Stimulated activated effector memory CD8-positive, alpha-beta T cell treated with anti-CD3 and anti-CD28 coated beads, Interleukin-12 subunit alpha, Interleukin-12 subunit beta, amount 100 ng/mL, for 72 hours (primary cell): ENCODE measurements at regions not wholly inside any gene's neighbourhood (a gene's known extent, or its start where the extent isn't known, plus 50 kb on each side); places are given as distances from the start of the nearest gene placed in this dataset.
"Not testable (repeated sequence)": the region's sequence is repeated elsewhere in the genome, so short reads cannot be mapped to it uniquely, and the experiment has no call there.

ENCODE experiments used
- ATAC-seq: fragments of 150-1000 bp; cut with Tn5 transposase; 2 replicates; pipeline ENCODE4 v1.10.0; 2021
- DNase-seq, 2 donors: peaks; one replicate each; pipeline ENCODE4 v3.0.0; 2021 to 2022; ENCODE audit warnings: low spot score in 2 of 2
- H3K27ac Mint-ChIP-seq: one replicate; pipeline ENCODE4 v1.8.0; 2022; ENCODE audit warnings: mild to moderate bottlenecking, mixed read lengths
- H3K36me3 Mint-ChIP-seq: one replicate; pipeline ENCODE4 v1.8.0; 2022; ENCODE audit warnings: mild to moderate bottlenecking, mixed read lengths
- H3K4me1 Mint-ChIP-seq: one replicate; pipeline ENCODE4 v1.8.0; 2022; ENCODE audit warnings: mixed read lengths
- H3K4me3 Mint-ChIP-seq: one replicate; pipeline ENCODE4 v1.8.0; 2022; ENCODE audit warnings: mild to moderate bottlenecking, mixed read lengths
- H3K9me3 Mint-ChIP-seq: one replicate; pipeline ENCODE4 v1.8.0; 2022; ENCODE audit warnings: mixed read lengths

DNA sequence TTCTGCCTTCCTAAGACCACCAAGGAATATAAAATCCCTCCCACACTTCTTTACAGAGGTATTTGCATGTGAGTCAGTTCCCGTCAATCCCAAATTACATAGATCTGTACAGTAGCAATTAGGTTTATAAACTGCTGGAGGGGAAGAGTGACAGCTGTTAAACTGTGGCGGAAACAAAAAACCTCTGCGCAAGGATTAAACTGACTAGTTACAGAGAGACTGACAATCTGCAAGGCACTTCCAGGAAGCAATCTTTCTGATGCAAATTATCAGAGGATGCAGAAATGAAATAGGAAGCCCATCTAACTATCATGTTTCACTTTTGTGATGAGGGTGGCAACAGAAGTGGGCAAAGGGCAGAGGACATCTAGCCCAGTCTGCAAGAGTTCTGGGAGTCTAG, 150.4 kb downstream of the RTP4 start:
- Mint-ChIP-seq H3K27ac (no peak overlapping the region), H3K36me3 (no peaks in the 10 kb centered on the region), H3K4me3 (no peak overlapping the region), H3K4me1 (no peaks in the 10 kb centered on the region), H3K9me3 (no peaks in the 10 kb centered on the region)
- ATAC-seq = no peak
- no peak for DNase-seq

GRCh38 chr3:187518207-187518606, 150.0 kb downstream of the RTP4 start:
- Mint-ChIP-seq H3K4me1 (no peaks in the 10 kb centered on the region), H3K4me3 (no peak overlapping the region), H3K9me3 (no peaks in the 10 kb centered on the region), H3K36me3 (no peaks in the 10 kb centered on the region), H3K27ac (no peak overlapping the region)
- DNase-seq (no peak), ATAC-seq (no peak)

- DNase-seq = no peak
- H3K4me3 Mint-ChIP-seq = no peak overlapping the region
- no peak overlapping the region for H3K27ac Mint-ChIP-seq
- H3K9me3 Mint-ChIP-seq = no peaks in the 10 kb centered on the region
- no peaks in the 10 kb centered on the region for H3K4me1 Mint-ChIP-seq
- peak; percentile 8 for ATAC-seq
- no peaks in the 10 kb centered on the region for H3K36me3 Mint-ChIP-seq
Observed at GRCh38 chr3:187516446-187517185, 148.4 kb downstream of the RTP4 start.

- Mint-ChIP-seq H3K36me3 (no peaks in the 10 kb centered on the region), H3K4me3 (no peak overlapping the region), H3K27ac (no peak overlapping the region), H3K4me1 (no peaks in the 10 kb centered on the region), H3K9me3 (no peaks in the 10 kb centered on the region)
- DNase-seq (no peak), ATAC-seq (no peak)
Observed at GRCh38 chr3:187507905-187508304, 139.7 kb downstream of the RTP4 start.

- H3K36me3 Mint-ChIP-seq = no peaks in the 10 kb centered on the region
- DNase-seq (no peak), ATAC-seq (no peak)
- no peaks in the 10 kb centered on the region for H3K9me3 Mint-ChIP-seq
- no peak overlapping the region for H3K4me3 Mint-ChIP-seq
- H3K4me1 Mint-ChIP-seq = no peaks in the 10 kb centered on the region
- H3K27ac Mint-ChIP-seq = no peak overlapping the region
Observed at GRCh38 chr3:187507266-187507665, 139.1 kb downstream of the RTP4 start.

DNA sequence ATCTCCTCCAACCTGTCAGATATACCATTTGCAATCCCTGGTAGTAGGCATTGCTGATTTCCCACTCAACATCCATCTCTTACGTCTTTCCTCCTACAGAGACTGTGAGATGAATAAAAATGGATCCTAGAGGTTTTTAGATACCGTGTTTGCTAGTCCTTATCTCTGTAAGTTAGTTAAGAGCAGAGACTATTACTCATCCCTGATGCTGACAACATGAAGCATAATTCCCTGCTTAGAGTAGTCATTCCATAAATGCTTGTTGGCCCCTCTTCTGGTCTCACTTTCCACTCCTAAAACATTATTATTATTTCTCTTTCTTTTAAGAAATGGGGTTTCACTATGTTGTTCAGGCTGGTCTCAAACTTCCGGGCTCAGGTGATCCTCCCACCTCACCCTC, 136.2 kb downstream of the RTP4 start:
- ATAC-seq (no peak), DNase-seq (no peak)
- Mint-ChIP-seq H3K4me1 (no peaks in the 10 kb centered on the region), H3K4me3 (no peak overlapping the region), H3K36me3 (no peaks in the 10 kb centered on the region), H3K27ac (no peak overlapping the region), H3K9me3 (no peaks in the 10 kb centered on the region)

DNA sequence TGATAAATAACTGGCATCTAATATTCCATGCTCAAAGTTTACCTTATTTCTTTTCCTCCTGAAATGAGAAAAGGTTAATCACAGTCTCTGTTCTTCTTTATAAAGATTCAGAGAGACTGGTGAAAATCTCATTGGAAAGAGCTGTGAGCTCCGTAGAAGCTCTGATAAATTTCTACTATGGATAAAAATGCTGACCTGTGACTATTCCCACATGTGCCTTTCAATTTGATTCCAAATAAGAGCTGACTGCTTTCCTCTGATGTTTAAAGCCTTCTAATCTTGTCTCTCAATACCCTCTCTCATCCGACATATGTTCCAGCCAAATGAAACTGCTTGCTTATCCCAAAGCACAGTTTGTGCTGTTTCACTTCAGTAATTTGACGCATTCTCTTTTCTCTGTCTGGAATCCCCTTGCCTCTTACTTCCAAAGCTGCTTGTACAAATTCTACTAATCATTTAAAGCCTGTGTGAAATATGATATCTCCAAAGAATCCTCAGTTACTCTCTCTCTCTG, 130.1 kb downstream of the RTP4 start:
- Mint-ChIP-seq H3K27ac (no peak overlapping the region), H3K9me3 (no peaks in the 10 kb centered on the region), H3K4me3 (no peak overlapping the region), H3K36me3 (no peaks in the 10 kb centered on the region), H3K4me1 (no peaks in the 10 kb centered on the region)
- DNase-seq (no peak), ATAC-seq (no peak)

GRCh38 chr3:187497052-187497451, 128.9 kb downstream of the RTP4 start:
- Mint-ChIP-seq H3K4me3 (no peak overlapping the region), H3K4me1 (no peaks in the 10 kb centered on the region), H3K9me3 (no peaks in the 10 kb centered on the region), H3K27ac (no peak overlapping the region), H3K36me3 (no peaks in the 10 kb centered on the region)
- ATAC-seq (no peak), DNase-seq (no peak)

GRCh38 chr3:187494056-187494455, 125.9 kb downstream of the RTP4 start:
- not testable (repeated sequence) for H3K4me3 Mint-ChIP-seq, DNase-seq, ATAC-seq, H3K27ac Mint-ChIP-seq, H3K4me1 Mint-ChIP-seq, H3K36me3 Mint-ChIP-seq, H3K9me3 Mint-ChIP-seq

DNA sequence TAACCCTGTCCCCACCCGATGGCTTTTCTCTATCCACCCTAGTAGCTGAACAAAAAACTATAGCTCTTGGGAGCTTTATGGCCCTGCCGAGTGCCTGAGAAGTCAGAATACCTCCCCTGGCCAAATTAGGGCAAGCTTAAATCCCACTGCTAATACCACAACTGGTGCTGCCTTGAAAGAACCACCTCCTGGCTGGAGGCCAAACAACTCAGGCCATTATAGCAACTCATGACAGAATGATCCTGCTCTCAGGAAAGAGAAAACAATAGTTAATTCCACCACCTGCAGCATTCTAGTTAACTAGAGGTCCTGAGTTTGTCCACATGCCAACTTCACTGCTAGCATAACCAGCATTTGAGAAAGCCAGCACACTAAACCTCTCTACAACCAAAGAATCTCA, 123.2 kb downstream of the RTP4 start:
- no peak overlapping the region for H3K4me3 Mint-ChIP-seq
- no peaks in the 10 kb centered on the region for H3K36me3 Mint-ChIP-seq
- DNase-seq = no peak
- ATAC-seq = no peak
- no peaks in the 10 kb centered on the region for H3K9me3 Mint-ChIP-seq
- no peaks in the 10 kb centered on the region for H3K4me1 Mint-ChIP-seq
- H3K27ac Mint-ChIP-seq = no peak overlapping the region

- Mint-ChIP-seq H3K9me3 (no peaks in the 10 kb centered on the region), H3K4me1 (no peaks in the 10 kb centered on the region), H3K4me3 (no peak overlapping the region), H3K27ac (no peak overlapping the region), H3K36me3 (no peaks in the 10 kb centered on the region)
- ATAC-seq (no peak), DNase-seq (no peak)
Observed at GRCh38 chr3:187490366-187490765, 122.2 kb downstream of the RTP4 start.

DNA sequence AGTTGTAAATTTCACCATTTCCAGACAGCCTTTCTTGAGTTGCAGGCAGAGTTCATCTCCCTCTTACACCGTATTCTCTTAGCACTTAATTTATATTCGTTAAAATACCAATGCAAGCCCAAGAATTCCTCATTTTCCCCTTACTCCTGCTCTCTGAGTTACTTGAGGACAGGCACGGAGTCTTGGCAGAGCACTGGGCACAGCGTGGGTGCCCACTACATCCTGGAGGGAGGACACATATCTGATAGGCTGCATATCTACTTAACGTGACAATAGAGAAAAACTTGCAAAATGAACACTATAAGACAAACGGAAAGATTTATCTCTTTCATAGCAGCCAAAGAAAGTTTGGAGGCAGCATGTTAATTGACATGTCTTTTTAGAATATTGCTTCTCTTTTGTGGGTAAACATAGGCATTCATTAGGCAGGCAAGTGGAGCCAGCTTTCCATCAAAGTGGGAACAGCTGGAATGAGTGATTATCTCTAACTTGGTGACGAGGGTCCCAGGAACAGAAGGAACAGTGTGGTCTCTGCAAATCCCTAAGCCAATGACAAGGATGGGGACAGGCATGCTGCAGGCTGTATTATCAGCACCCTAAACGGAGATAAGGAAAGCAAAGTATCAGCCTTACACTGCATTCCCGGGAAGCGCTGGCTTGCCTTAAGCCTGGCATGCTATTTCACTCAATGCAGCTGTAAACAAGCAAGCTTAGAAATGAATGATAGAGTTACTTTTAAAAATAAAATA, 116.5 kb downstream of the RTP4 start:
- H3K4me1 Mint-ChIP-seq = no peaks in the 10 kb centered on the region
- DNase-seq = no peak
- H3K27ac Mint-ChIP-seq = no peak overlapping the region
- H3K9me3 Mint-ChIP-seq = no peaks in the 10 kb centered on the region
- H3K4me3 Mint-ChIP-seq = no peak overlapping the region
- H3K36me3 Mint-ChIP-seq = no peaks in the 10 kb centered on the region
- no peak for ATAC-seq

DNA sequence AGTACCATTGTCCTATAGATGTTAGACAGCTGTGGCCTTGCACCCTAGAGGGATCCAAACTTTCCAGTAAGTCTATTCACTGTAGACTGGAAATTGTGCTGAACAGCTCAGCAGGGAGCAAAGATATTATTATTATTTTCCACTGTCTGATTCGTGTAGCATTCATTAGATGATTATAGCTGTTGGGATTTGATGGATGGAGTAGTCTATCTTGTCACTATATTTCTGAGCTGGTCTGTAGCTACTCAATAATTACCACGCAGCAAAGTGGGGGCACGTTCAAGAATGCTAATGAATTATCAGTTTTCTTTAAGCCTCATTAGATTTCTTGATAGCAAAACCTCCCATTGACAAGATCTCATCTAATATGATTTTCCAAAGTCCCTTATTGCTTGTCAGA, 113.2 kb downstream of the RTP4 start:
- ATAC-seq (no peak), DNase-seq (no peak)
- H3K4me1 Mint-ChIP-seq = no peaks in the 10 kb centered on the region
- peaks cover 3% of the 10 kb centered on the region for H3K9me3 Mint-ChIP-seq
- no peaks in the 10 kb centered on the region for H3K36me3 Mint-ChIP-seq
- no peak overlapping the region for H3K4me3 Mint-ChIP-seq
- H3K27ac Mint-ChIP-seq = no peak overlapping the region

- not testable (repeated sequence) for DNase-seq, H3K4me1 Mint-ChIP-seq, H3K36me3 Mint-ChIP-seq, H3K27ac Mint-ChIP-seq, H3K9me3 Mint-ChIP-seq, ATAC-seq, H3K4me3 Mint-ChIP-seq
Observed at GRCh38 chr3:187475613-187476012, 107.4 kb downstream of the RTP4 start.

- Mint-ChIP-seq H3K27ac (no peak overlapping the region), H3K9me3 (peaks cover 10% of the 10 kb centered on the region), H3K4me3 (no peak overlapping the region), H3K36me3 (no peaks in the 10 kb centered on the region), H3K4me1 (no peaks in the 10 kb centered on the region)
- ATAC-seq = no peak
- no peak for DNase-seq
Observed at GRCh38 chr3:187473778-187474406, 105.7 kb downstream of the RTP4 start.

DNA sequence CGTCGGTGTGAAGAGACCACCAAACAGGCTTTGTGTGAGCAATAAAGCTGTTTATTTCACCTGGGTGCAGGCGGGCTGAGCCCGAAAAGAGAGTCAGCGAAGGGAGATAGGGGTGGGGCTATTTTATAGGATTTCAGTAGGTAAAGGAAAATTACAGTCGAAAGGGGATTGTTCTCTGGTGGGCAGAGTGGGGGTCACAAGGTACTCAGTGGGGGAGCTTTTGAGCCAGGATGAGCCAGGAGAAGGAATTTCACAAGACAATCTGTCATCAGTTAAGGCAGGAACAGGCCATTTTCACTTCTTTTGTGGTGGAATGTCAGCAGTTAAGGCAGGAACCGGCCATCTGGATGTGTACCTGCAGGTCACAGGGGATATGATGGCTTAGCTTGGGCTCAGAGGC, 98.1 kb downstream of the RTP4 start:
- not testable (repeated sequence) for H3K9me3 Mint-ChIP-seq, H3K36me3 Mint-ChIP-seq, H3K27ac Mint-ChIP-seq

More for the DNA sequence above, 98.1 kb downstream of the RTP4 start:
- not testable (repeated sequence) for ATAC-seq, DNase-seq, H3K4me1 Mint-ChIP-seq, H3K4me3 Mint-ChIP-seq
